Stimulated activated CD8-positive, alpha-beta memory T cell treated with anti-CD3 and anti-CD28 coated beads, Interleukin-7, amount 100 ng/mL, for 24 hours (primary cell): ENCODE measurements at regions not wholly inside any gene's neighbourhood (a gene's known extent, or its start where the extent isn't known, plus 50 kb on each side); places are given as distances from the start of the nearest gene placed in this dataset.

Experiments
- DNase-seq: peaks from one replicate; pipeline ENCODE4 v3.0.0-alpha.2; 2020; ENCODE audit warnings: low read depth

GRCh38 chr11:36885154-36885553 is 287.1 kb upstream of the RAG2 start:
- no peak for DNase-seq

DNA sequence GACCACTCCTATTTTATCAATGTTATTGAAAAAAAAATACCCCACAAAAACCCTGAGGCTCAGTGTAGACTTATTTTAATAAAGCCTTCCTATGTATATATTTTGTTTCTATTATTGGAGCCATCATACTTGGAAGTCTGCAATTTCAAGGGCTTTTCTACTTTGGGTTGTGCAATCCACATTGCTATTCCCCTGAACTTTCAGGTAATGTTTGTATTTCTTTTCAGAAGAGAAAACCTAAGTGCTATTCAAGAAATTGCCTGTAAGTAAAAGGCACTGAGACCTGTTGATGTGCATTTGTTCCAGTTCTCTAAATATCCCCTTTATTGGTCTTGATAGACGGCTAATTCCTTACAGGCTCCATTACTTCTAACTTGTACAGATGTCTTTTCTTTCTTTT is 280.7 kb upstream of the RAG2 start:
- no peak for DNase-seq

DNA sequence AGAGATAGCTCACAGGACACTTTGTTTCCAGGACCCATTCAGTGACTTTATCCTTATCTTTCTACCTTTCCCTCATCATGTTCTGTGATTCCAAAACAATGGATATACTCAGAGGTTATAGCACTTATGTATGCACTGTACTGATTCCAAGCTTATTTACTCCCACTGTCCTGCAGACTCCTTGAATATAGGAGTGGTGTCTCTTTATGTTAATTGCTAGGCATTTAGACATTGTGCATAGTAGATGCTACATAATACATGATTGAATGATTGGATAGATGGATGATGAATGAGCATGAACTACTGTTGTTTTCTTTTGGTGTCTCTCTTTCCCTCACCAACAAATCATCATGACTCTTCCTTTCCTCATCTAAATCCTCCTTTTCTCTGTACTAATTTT is 279.1 kb upstream of the RAG2 start:
- DNase-seq: no peak

GRCh38 chr11:36876266-36876665 is 278.2 kb upstream of the RAG2 start:
- no peak for DNase-seq

- DNase-seq: no peak
Measured at GRCh38 chr11:36874291-36874690, 276.3 kb upstream of the RAG2 start.

GRCh38 chr11:36870361-36870760 is 272.3 kb upstream of the RAG2 start:
- DNase-seq: no peak

DNA sequence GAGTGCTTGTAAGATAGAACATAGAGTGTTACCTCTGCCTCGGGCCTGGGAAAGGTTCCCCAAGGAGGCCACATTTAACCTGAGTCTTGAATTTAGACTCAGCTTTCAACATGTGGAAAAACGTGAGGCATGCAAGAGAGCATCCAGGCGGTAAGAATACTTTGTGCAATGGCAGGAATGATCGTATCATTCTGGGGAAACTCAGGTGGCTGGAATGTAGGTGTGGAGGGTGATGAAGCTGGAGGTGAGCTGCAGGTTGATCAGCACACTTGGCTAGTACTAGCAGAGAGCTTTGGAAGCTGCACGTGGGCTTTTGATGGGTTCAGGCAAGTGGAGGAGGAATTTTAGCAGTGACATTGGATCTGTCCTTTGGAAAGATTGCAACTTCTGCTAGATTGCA is 270.3 kb upstream of the RAG2 start:
- DNase-seq: no peak

DNA sequence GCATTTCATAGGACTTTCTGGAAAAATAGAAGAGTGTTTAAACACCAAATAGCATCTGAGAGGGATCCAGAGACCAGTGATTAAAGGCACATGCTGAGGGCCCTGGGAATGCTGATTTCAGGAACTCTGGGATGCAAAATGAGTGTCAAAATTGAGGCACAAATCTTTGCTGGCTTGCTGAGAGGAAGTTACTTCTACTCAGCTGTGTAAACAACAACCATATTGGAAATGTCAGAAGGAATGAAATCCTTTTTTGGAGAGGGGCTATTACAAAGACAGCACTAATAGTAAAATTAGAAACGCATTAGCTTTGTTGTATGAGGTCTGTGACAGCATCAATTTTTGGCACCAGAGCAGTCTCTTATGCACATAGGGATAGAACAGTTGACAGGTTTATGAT is 267.8 kb upstream of the RAG2 start:
- DNase-seq: no peak

GRCh38 chr11:36854875-36855274 is 256.8 kb upstream of the RAG2 start:
- no peak for DNase-seq

DNA sequence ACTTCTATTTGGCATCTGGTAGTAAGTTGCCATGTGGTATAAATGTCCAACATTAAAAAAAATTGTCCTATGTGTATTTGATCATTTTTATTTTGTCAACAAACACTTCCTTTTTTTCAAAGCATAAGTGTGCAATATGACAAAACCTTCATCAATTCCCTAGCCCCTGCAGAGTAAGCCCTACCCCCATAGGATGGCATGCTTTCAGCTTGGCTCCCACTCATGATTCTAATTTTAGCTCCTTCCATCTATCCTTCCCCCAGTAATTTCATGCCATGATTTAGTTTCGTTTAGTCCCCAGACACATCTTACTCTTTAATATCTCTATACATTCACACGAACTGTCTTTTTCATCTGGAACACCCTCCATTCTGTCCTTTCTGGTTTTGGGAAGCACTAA is 250.6 kb upstream of the RAG2 start:
- no peak for DNase-seq

DNA sequence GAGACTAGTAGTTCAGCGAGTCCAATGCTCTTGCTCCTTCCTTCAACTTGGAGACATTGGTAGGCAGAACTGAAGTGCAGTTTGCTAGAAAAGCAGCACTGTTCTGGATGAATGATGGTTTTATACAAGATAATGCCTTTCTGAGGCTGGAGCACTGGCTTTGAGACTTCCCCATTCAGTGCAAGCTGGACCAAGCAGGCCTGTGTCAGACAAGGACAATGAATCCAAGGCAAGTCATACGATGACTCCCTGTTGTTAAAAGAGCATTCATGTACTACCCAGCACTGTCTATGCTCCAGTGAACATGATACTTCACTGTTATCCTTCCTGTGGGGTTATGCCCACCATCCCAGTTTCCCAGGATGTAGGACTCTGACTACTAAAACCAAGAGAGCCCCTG is 242.3 kb upstream of the RAG2 start:
- no peak for DNase-seq

GRCh38 chr11:36837831-36838437 is 239.9 kb upstream of the RAG2 start:
- no peak for DNase-seq

DNA sequence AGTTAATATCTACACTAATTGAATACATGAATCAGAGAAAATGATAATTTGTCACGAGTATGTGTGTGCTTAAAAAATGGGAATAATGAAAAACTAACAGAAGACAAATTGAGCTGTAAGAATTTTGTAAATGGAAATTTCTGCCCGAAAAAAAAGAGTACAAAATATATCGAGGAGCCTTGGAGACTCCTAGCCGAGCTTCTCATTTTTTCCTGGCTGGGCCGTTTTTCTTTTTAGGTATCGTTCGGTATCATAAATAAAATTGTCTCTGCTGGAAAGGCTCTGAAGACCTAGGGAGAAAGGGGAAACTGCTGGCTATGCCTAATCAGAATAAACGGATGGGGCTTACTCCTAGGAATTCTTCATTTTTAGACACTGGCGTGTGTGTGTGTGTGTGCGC is 227.2 kb upstream of the RAG2 start:
- DNase-seq: no peak

GRCh38 chr11:36824349-36824748 is 226.3 kb upstream of the RAG2 start:
- no peak for DNase-seq

GRCh38 chr11:36822829-36823228 is 224.8 kb upstream of the RAG2 start:
- DNase-seq: no peak

DNA sequence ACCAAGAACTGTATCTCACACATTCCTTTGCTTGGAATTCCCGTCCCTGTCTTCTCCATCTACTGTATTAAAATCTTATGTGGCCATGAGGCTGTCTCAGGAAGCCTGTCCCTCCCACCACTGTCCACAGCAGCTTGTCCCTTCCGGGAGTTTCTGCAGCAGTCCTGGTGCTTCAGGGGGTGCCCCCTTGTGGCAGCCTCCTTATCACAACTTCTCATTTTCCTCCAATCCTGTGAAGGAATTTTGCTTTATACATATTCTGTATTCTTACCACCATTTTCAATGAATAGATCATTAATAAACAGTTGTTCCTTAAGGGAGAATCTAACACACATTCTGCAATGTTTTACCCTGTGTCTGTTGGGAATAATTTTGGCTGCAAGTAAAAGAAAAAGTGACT is 220.4 kb upstream of the RAG2 start:
- no peak for DNase-seq

DNA sequence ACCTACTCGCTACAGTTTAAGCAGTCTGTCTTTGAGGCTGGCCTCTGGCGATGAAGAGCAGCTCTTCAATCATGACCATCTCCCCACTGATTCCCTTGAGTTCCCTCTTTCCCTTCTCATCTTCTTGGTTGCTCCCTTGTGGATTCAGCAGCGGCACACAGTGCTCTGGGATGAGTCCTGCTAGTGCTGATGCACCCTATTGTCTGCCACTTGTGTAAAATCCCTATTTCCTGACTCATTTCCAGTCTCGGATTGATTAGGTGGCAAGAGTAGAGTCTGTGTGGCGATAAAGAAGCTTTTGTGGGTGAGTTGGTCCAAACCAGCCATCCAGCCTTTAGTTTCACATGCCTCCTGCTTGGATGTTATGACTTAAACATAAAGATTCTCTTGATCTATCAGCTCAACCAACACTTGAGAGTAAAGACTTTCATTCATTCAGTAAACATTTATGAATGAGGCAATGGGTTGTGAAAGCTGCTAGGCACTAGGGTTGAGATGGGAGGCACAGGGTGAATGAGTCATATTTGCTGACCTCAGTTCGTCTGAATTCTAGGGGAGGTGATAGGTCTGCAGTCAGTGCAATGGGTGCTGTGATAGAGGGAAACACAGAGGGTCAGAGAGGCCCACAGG is 219.4 kb upstream of the RAG2 start:
- DNase-seq: no peak

DNA sequence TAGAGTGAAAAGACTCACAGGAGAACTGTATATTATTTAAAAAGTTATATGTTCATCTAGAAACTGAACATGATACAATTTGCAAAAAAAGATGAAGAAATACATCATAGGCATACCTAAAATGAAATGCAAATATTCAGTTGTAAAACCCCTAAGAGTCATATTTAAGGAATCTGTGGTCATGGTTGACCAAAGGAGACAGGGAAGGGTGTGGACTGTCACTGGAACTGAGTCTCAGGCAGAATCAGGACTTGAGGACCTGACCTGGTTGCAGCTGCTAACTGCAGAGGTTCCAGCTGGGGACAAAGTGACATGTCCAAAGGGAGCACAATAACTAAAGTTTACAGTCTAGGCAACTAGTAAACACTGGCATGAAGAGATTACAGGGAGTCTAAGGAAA is 211.3 kb upstream of the RAG2 start:
- no peak for DNase-seq

GRCh38 chr11:36807871-36808270 is 209.8 kb upstream of the RAG2 start:
- no peak for DNase-seq

GRCh38 chr11:36803084-36803483 is 205.0 kb upstream of the RAG2 start:
- no peak for DNase-seq

GRCh38 chr11:36792996-36793914 is 195.2 kb upstream of the RAG2 start:
- DNase-seq: no peak

DNA sequence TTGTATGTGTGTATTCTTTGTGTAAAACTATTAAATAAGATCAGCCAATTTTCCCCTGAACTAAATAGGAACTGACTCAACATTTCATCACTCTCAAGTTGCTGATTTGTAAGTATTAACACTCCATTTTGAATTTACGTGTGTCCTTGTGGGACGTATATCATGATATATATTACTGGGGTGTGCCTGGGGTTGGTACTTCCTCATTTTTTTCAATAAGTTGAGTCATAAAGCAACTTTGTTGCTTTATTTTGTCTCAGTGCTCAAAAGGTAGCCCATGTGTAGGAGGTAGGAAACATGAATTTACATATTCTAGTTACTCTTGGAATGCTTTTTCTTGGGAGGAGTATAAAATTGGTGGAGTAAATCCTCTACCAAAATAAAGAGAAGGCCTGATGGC is 193.9 kb upstream of the RAG2 start:
- no peak for DNase-seq

DNA sequence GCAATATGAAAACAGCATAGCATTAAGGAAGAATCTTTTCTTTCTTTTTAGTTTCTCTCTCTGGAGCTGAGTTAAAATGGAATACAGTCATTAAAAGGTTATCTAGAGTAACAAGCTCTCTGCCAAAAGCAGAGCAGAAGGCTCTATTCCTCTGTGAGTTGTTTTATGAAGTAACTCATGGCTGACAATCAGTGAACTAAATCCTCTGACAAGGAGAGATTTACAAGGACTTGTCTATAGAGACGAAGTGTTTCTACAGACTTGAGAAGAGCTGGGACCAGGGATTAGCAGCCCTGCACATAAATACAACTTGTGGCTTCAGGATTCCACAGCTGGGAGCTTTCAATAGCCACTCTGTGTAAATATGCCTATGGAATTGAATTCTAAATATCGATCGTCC is 192.5 kb upstream of the RAG2 start:
- no peak for DNase-seq
